Activated CD8-positive, alpha-beta memory T cell treated with anti-CD3 and anti-CD28 coated beads for 36 hours (primary cell): ENCODE measurements at regions not wholly inside any gene's neighbourhood (a gene's known extent, or its start where the extent isn't known, plus 50 kb on each side); places are given as distances from the start of the nearest gene placed in this dataset.

Experiments
- CTCF ChIA-PET: fragments of 350-600 bp; sonication (Branson Sonifier 250); formaldehyde crosslinking; loops from one replicate; lab custom pipeline; 2021; ENCODE audit warnings: antibody characterized with exemption; lab: Charles Lee
- POLR2A ChIA-PET: fragments of 350-600 bp; sonication (Branson Sonifier 250); formaldehyde crosslinking; loops from one replicate; lab custom pipeline; 2021; ENCODE audit warnings: antibody characterized with exemption; lab: Charles Lee

- ChIA-PET CTCF (no interaction called here), POLR2A (no interaction called here)
These were observed 330.9 kb downstream of the CHRM3 start for GRCh38 chr1:239717097-239717917.

GRCh38 chr1:239717918-239718184 is 331.5 kb downstream of the CHRM3 start:
- POLR2A ChIA-PET = no interaction called here
- CTCF ChIA-PET = interaction anchor here (1.0 kb wide), 1 partner anchor 9 kb away, joined by 5 read pairs; no protein-coding TSS in a partner anchor

GRCh38 chr1:239718571-239718970 is 332.2 kb downstream of the CHRM3 start:
- CTCF ChIA-PET = interaction anchor here (1.0 kb wide), 1 partner anchor 9 kb away, joined by 5 read pairs; no protein-coding TSS in a partner anchor
- POLR2A ChIA-PET = interaction anchor here (1.3 kb wide), 1 partner anchor 11 kb away, joined by 4 read pairs; no protein-coding TSS in a partner anchor

GRCh38 chr1:239718997-239719628 is 332.7 kb downstream of the CHRM3 start:
- CTCF ChIA-PET = interaction anchor here (0.7 to 1.0 kb wide), 2 partner anchors 10 to 55 kb away, joined by 3 to 5 read pairs; no protein-coding TSS in a partner anchor
- POLR2A ChIA-PET = interaction anchor here (1.3 kb wide), 1 partner anchor 11 kb away, joined by 4 read pairs; no protein-coding TSS in a partner anchor

GRCh38 chr1:239719642-239720258 is 333.4 kb downstream of the CHRM3 start:
- CTCF ChIA-PET = interaction anchor here (0.7 kb wide), 1 partner anchor 54 kb away, joined by 3 read pairs; no protein-coding TSS in a partner anchor

GRCh38 chr1:239722035-239722434 is 335.7 kb downstream of the CHRM3 start:
- CTCF ChIA-PET = no interaction called here
- POLR2A ChIA-PET = interaction anchor here (0.6 kb wide), 1 partner anchor 296 kb away, joined by 4 read pairs; no protein-coding TSS in a partner anchor

More at GRCh38 chr1:239719642-239720258, 333.4 kb downstream of the CHRM3 start:
- POLR2A ChIA-PET = interaction anchor here (0.6 to 1.3 kb wide), 3 partner anchors 12 to 95 kb away, joined by 3 to 4 read pairs (median 4); no protein-coding TSS in a partner anchor

- ChIA-PET CTCF (no interaction called here), POLR2A (interaction anchor here (0.7 kb wide), 1 partner anchor 91 kb away, joined by 4 read pairs; no protein-coding TSS in a partner anchor)
These were observed 337.5 kb downstream of the CHRM3 start for GRCh38 chr1:239723776-239724367.

GRCh38 chr1:239725371-239725770 is 339.0 kb downstream of the CHRM3 start:
- ChIA-PET CTCF (no interaction called here), POLR2A (no interaction called here)

- POLR2A ChIA-PET = no interaction called here
- CTCF ChIA-PET = no interaction called here
These were observed 339.6 kb downstream of the CHRM3 start for GRCh38 chr1:239725933-239726332.

GRCh38 chr1:239730378-239730777 is 344.0 kb downstream of the CHRM3 start:
- ChIA-PET CTCF (no interaction called here), POLR2A (no interaction called here)

GRCh38 chr1:239731082-239731748 is 344.8 kb downstream of the CHRM3 start:
- ChIA-PET CTCF (no interaction called here), POLR2A (no interaction called here)

- ChIA-PET POLR2A (no interaction called here), CTCF (no interaction called here)
These were observed 346.4 kb downstream of the CHRM3 start for GRCh38 chr1:239732770-239733169.

GRCh38 chr1:239733995-239734394 is 347.6 kb downstream of the CHRM3 start:
- CTCF ChIA-PET = no interaction called here
- POLR2A ChIA-PET = no interaction called here

GRCh38 chr1:239735111-239735510 is 348.7 kb downstream of the CHRM3 start:
- ChIA-PET CTCF (no interaction called here), POLR2A (no interaction called here)

- ChIA-PET POLR2A (no interaction called here), CTCF (no interaction called here)
These were observed 350.1 kb downstream of the CHRM3 start for GRCh38 chr1:239736479-239736878.

- ChIA-PET POLR2A (no interaction called here), CTCF (no interaction called here)
These were observed 352.3 kb upstream of the FMN2 start for GRCh38 chr1:239739375-239739774.

- CTCF ChIA-PET = no interaction called here
These were observed 351.8 kb upstream of the FMN2 start for GRCh38 chr1:239739919-239740318.

GRCh38 chr1:239742416-239743109 is 349.1 kb upstream of the FMN2 start:
- POLR2A ChIA-PET = no interaction called here
- CTCF ChIA-PET = interaction anchor here (1.2 kb wide), 1 partner anchor 155 kb away, joined by 3 read pairs; no protein-coding TSS in a partner anchor

More at GRCh38 chr1:239739919-239740318, 351.8 kb upstream of the FMN2 start:
- POLR2A ChIA-PET = no interaction called here
